ENCODE measurements at regions not wholly inside any gene's neighbourhood (a gene's known extent, or its start where the extent isn't known, plus 50 kb on each side); places are given as distances from the start of the nearest gene placed in this dataset.

- H3K9me3 Mint-ChIP-seq = peaks cover 22% of the 10 kb centered on the region
- POLR2A ChIA-PET = no interaction called here
- H3K27ac Mint-ChIP-seq = no peak overlapping the region
- DNase-seq = no peak
- H3K36me3 Mint-ChIP-seq = no peaks in the 10 kb centered on the region
- H3K4me3 Mint-ChIP-seq = no peak overlapping the region
- intact Hi-C loops (cut with micrococcal nuclease) = no loop called here
- H3K27me3 Mint-ChIP-seq = no peaks in the 10 kb centered on the region
- H3K4me1 Mint-ChIP-seq (ENCODE audit: low read depth) = no peaks in the 10 kb centered on the region
- CTCF ChIA-PET = no interaction called here
These were observed 387.7 kb downstream of the BTBD3 start for GRCh38 chr20:12305188-12305950.

GRCh38 chr20:12306107-12306506 lies 388.4 kb downstream of the BTBD3 start:
- DNase-seq = no peak
- POLR2A ChIA-PET = no interaction called here
- no peak overlapping the region for H3K27ac Mint-ChIP-seq
- CTCF ChIA-PET = no interaction called here
- H3K4me1 Mint-ChIP-seq (ENCODE audit: low read depth) = no peaks in the 10 kb centered on the region
- intact Hi-C loops (cut with micrococcal nuclease) = no loop called here
- no peaks in the 10 kb centered on the region for H3K36me3 Mint-ChIP-seq
- no peaks in the 10 kb centered on the region for H3K27me3 Mint-ChIP-seq
- H3K9me3 Mint-ChIP-seq = peaks cover 23% of the 10 kb centered on the region
- H3K4me3 Mint-ChIP-seq = no peak overlapping the region

- ChIA-PET POLR2A (no interaction called here), CTCF (no interaction called here)
- H3K27ac Mint-ChIP-seq = no peak overlapping the region
- intact Hi-C loops (cut with micrococcal nuclease) = no loop called here
- no peak for DNase-seq
- no peaks in the 10 kb centered on the region for H3K4me1 Mint-ChIP-seq (ENCODE audit: low read depth)
- no peaks in the 10 kb centered on the region for H3K36me3 Mint-ChIP-seq
- H3K27me3 Mint-ChIP-seq = no peaks in the 10 kb centered on the region
- H3K4me3 Mint-ChIP-seq = no peak overlapping the region
- peaks cover 18% of the 10 kb centered on the region for H3K9me3 Mint-ChIP-seq
These were observed 393.6 kb downstream of the BTBD3 start for GRCh38 chr20:12311094-12311865.

- CTCF ChIA-PET = no interaction called here
- no peak for DNase-seq
- Mint-ChIP-seq H3K4me3 (no peak overlapping the region), H3K36me3 (no peaks in the 10 kb centered on the region), H3K27me3 (no peaks in the 10 kb centered on the region), H3K9me3 (peaks cover 17% of the 10 kb centered on the region), H3K4me1 (ENCODE audit: low read depth) (no peaks in the 10 kb centered on the region), H3K27ac (no peak overlapping the region)
- intact Hi-C loops (cut with micrococcal nuclease) = no loop called here
- POLR2A ChIA-PET = no interaction called here
These were observed 398.0 kb downstream of the BTBD3 start for GRCh38 chr20:12315652-12316051.

GRCh38 chr20:12316794-12317193 lies 399.1 kb downstream of the BTBD3 start:
- DNase-seq = no peak
- no peaks in the 10 kb centered on the region for H3K4me1 Mint-ChIP-seq (ENCODE audit: low read depth)
- H3K4me3 Mint-ChIP-seq = no peak overlapping the region
- no peaks in the 10 kb centered on the region for H3K27me3 Mint-ChIP-seq
- H3K27ac Mint-ChIP-seq = no peak overlapping the region
- ChIA-PET POLR2A (no interaction called here), CTCF (no interaction called here)
- H3K9me3 Mint-ChIP-seq = peaks cover 20% of the 10 kb centered on the region
- intact Hi-C loops (cut with micrococcal nuclease) = no loop called here
- H3K36me3 Mint-ChIP-seq = no peaks in the 10 kb centered on the region

GRCh38 chr20:12317433-12317832 lies 399.7 kb downstream of the BTBD3 start:
- intact Hi-C loops (cut with micrococcal nuclease) = no loop called here
- ChIA-PET CTCF (no interaction called here), POLR2A (no interaction called here)
- no peak for DNase-seq
- H3K9me3 Mint-ChIP-seq = peaks cover 21% of the 10 kb centered on the region
- no peak overlapping the region for H3K4me3 Mint-ChIP-seq
- no peaks in the 10 kb centered on the region for H3K4me1 Mint-ChIP-seq (ENCODE audit: low read depth)
- H3K36me3 Mint-ChIP-seq = no peaks in the 10 kb centered on the region
- no peak overlapping the region for H3K27ac Mint-ChIP-seq
- no peaks in the 10 kb centered on the region for H3K27me3 Mint-ChIP-seq

- H3K27me3 Mint-ChIP-seq = no peaks in the 10 kb centered on the region
- intact Hi-C loops (cut with micrococcal nuclease) = no loop called here
- H3K4me1 Mint-ChIP-seq (ENCODE audit: low read depth) = no peaks in the 10 kb centered on the region
- H3K4me3 Mint-ChIP-seq = no peak overlapping the region
- no peaks in the 10 kb centered on the region for H3K36me3 Mint-ChIP-seq
- CTCF ChIA-PET = no interaction called here
- H3K9me3 Mint-ChIP-seq = peaks cover 21% of the 10 kb centered on the region
- no peak for DNase-seq
- H3K27ac Mint-ChIP-seq = no peak overlapping the region
- POLR2A ChIA-PET = no interaction called here
These were observed 400.4 kb downstream of the BTBD3 start for GRCh38 chr20:12318043-12318442.

DNA sequence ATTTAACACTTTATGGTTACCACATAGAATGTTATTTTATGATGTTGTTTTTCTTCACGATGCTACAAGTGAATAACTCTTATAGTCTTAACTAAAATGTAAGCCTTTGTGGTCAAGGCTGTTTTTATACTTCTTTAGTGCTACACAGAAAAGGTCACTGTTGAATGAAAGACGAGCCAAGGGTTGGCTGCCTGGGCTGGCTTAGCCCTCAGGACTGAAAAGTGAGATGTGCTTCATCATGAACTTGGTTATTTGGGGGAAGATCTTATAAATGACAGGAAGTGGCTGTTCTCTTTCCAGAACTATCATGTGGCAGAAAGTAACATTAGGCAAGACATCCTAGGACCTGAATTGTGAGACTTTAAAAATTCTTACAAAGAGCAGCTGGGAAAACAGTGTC lies 404.0 kb downstream of the BTBD3 start:
- ChIA-PET CTCF (no interaction called here), POLR2A (no interaction called here)
- Mint-ChIP-seq H3K4me1 (ENCODE audit: low read depth) (no peaks in the 10 kb centered on the region), H3K36me3 (no peaks in the 10 kb centered on the region), H3K27ac (no peak overlapping the region), H3K9me3 (peaks cover 15% of the 10 kb centered on the region), H3K4me3 (no peak overlapping the region), H3K27me3 (no peaks in the 10 kb centered on the region)
- intact Hi-C loops (cut with micrococcal nuclease) = no loop called here
- no peak for DNase-seq

GRCh38 chr20:12327205-12327604 lies 409.5 kb downstream of the BTBD3 start:
- CTCF ChIA-PET = no interaction called here
- peaks cover 18% of the 10 kb centered on the region for H3K9me3 Mint-ChIP-seq
- POLR2A ChIA-PET = no interaction called here
- H3K27me3 Mint-ChIP-seq = no peaks in the 10 kb centered on the region
- H3K4me3 Mint-ChIP-seq = no peak overlapping the region
- intact Hi-C loops (cut with micrococcal nuclease) = no loop called here
- H3K36me3 Mint-ChIP-seq = no peaks in the 10 kb centered on the region
- H3K4me1 Mint-ChIP-seq (ENCODE audit: low read depth) = no peaks in the 10 kb centered on the region
- no peak overlapping the region for H3K27ac Mint-ChIP-seq
- no peak for DNase-seq

GRCh38 chr20:12331236-12331635 lies 413.5 kb downstream of the BTBD3 start:
- Mint-ChIP-seq H3K36me3 (no peaks in the 10 kb centered on the region), H3K4me1 (ENCODE audit: low read depth) (no peaks in the 10 kb centered on the region), H3K4me3 (no peak overlapping the region), H3K9me3 (peaks cover 24% of the 10 kb centered on the region), H3K27me3 (no peaks in the 10 kb centered on the region), H3K27ac (no peak overlapping the region)
- POLR2A ChIA-PET = no interaction called here
- DNase-seq = no peak
- intact Hi-C loops (cut with micrococcal nuclease) = no loop called here
- CTCF ChIA-PET = no interaction called here

GRCh38 chr20:12337601-12338000 lies 419.9 kb downstream of the BTBD3 start:
- no peak overlapping the region for H3K27ac Mint-ChIP-seq
- H3K36me3 Mint-ChIP-seq = no peaks in the 10 kb centered on the region
- peaks cover 19% of the 10 kb centered on the region for H3K9me3 Mint-ChIP-seq
- no peaks in the 10 kb centered on the region for H3K27me3 Mint-ChIP-seq
- no peaks in the 10 kb centered on the region for H3K4me1 Mint-ChIP-seq (ENCODE audit: low read depth)
- no peak for DNase-seq
- CTCF ChIA-PET = no interaction called here
- intact Hi-C loops (cut with micrococcal nuclease) = no loop called here
- POLR2A ChIA-PET = no interaction called here
- no peak overlapping the region for H3K4me3 Mint-ChIP-seq

DNA sequence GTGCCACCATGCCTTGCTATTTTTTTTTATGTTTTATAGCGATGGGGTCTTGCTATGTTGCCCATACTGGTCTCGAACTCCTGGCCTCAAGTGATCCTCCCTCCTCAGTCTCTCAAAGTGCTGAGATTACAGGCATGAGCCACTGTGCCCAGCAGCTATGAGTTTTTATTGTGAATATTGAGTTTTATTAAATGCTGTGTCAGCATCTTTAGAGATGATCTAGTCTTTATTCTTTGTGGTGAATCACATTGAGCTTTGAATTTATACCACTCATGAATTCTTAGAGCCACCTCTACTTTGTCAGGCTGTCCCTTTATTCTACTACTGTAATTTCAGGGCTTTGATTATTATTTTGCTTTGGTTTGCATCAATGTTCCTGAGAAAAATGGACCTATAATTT lies 428.3 kb downstream of the BTBD3 start:
- ChIA-PET CTCF (no interaction called here), POLR2A (no interaction called here)
- intact Hi-C loops (cut with micrococcal nuclease) = no loop called here
- DNase-seq = no peak
- H3K27me3 Mint-ChIP-seq = no peaks in the 10 kb centered on the region
- H3K27ac Mint-ChIP-seq = no peak overlapping the region
- peaks cover 5% of the 10 kb centered on the region for H3K9me3 Mint-ChIP-seq
- H3K4me1 Mint-ChIP-seq (ENCODE audit: low read depth) = no peaks in the 10 kb centered on the region
- H3K36me3 Mint-ChIP-seq = no peaks in the 10 kb centered on the region
- no peak overlapping the region for H3K4me3 Mint-ChIP-seq

DNA sequence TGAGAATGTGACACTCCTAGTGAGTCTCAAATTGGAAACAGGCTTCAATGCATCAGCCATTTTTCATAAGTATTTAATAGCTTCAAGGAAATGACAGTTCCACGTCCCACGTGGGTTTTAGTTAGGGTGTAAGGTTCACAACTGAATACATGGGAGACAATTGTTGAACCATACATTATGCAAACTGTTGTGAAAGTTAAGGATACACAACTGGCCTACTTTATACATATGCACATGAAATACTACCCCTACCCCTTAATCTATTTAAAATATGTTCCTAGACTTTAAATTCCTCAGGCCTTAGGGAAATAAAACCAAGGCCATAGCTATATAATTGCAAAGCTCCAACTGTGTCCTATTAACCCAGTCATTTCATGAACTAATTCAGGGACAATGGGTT lies 436.1 kb downstream of the BTBD3 start:
- DNase-seq = no peak
- Mint-ChIP-seq H3K9me3 (peaks cover 16% of the 10 kb centered on the region), H3K27ac (no peak overlapping the region), H3K27me3 (no peaks in the 10 kb centered on the region), H3K36me3 (no peaks in the 10 kb centered on the region), H3K4me3 (no peak overlapping the region), H3K4me1 (ENCODE audit: low read depth) (no peaks in the 10 kb centered on the region)
- intact Hi-C loops (cut with micrococcal nuclease) = no loop called here
- POLR2A ChIA-PET = no interaction called here
- CTCF ChIA-PET = no interaction called here

All from activated CD4-positive, alpha-beta memory T cell treated with anti-CD3 and anti-CD28 coated beads for 36 hours (primary cell).